ENCODE measurements at regions not wholly inside any gene's neighbourhood (a gene's known extent, or its start where the extent isn't known, plus 50 kb on each side); places are given as distances from the start of the nearest gene placed in this dataset.

GRCh38 chr18:71798986-71799673 is 745.0 kb downstream of the CBLN2 start:
- no peaks in the 10 kb centered on the region for H3K27me3 Mint-ChIP-seq (ENCODE audit: unreplicated experiment)

GRCh38 chr18:71797554-71797953 is 746.6 kb downstream of the CBLN2 start:
- Mint-ChIP-seq H3K36me3 (ENCODE audit: low read depth, unreplicated experiment) (no peaks in the 10 kb centered on the region), H3K27ac (ENCODE audit: unreplicated experiment) (no peak overlapping the region), H3K27me3 (ENCODE audit: unreplicated experiment) (no peaks in the 10 kb centered on the region), H3K4me3 (ENCODE audit: unreplicated experiment) (no peak overlapping the region), H3K4me1 (ENCODE audit: unreplicated experiment) (no peaks in the 10 kb centered on the region), H3K9me3 (ENCODE audit: unreplicated experiment) (peaks cover 21% of the 10 kb centered on the region)
- DNase-seq (ENCODE audit: low spot score) = no peak
- no peak for TF ChIP-seq CTCF (IDR thresholded peaks at IDR 0.05; ENCODE audit: unreplicated experiment)

More at GRCh38 chr18:71798986-71799673, 745.0 kb downstream of the CBLN2 start:
- H3K4me1 Mint-ChIP-seq (ENCODE audit: unreplicated experiment) = no peaks in the 10 kb centered on the region
- DNase-seq (ENCODE audit: low spot score) = no peak
- H3K4me3 Mint-ChIP-seq (ENCODE audit: unreplicated experiment) = no peak overlapping the region
- no peaks in the 10 kb centered on the region for H3K36me3 Mint-ChIP-seq (ENCODE audit: low read depth, unreplicated experiment)
- TF ChIP-seq CTCF (IDR thresholded peaks at IDR 0.05; ENCODE audit: unreplicated experiment) = no peak
- H3K9me3 Mint-ChIP-seq (ENCODE audit: unreplicated experiment) = peaks cover 27% of the 10 kb centered on the region
- no peak overlapping the region for H3K27ac Mint-ChIP-seq (ENCODE audit: unreplicated experiment)

GRCh38 chr18:71784777-71785176 is 759.4 kb downstream of the CBLN2 start:
- no peak overlapping the region for H3K27ac Mint-ChIP-seq (ENCODE audit: unreplicated experiment)
- H3K4me1 Mint-ChIP-seq (ENCODE audit: unreplicated experiment) = no peaks in the 10 kb centered on the region
- no peaks in the 10 kb centered on the region for H3K36me3 Mint-ChIP-seq (ENCODE audit: low read depth, unreplicated experiment)
- no peak for TF ChIP-seq CTCF (IDR thresholded peaks at IDR 0.05; ENCODE audit: unreplicated experiment)
- peaks cover 5% of the 10 kb centered on the region for H3K9me3 Mint-ChIP-seq (ENCODE audit: unreplicated experiment)
- H3K4me3 Mint-ChIP-seq (ENCODE audit: unreplicated experiment) = no peak overlapping the region
- DNase-seq (ENCODE audit: low spot score) = no peak
- H3K27me3 Mint-ChIP-seq (ENCODE audit: unreplicated experiment) = no peaks in the 10 kb centered on the region

GRCh38 chr18:71760541-71760940 is 783.6 kb downstream of the CBLN2 start:
- H3K4me3 Mint-ChIP-seq (ENCODE audit: unreplicated experiment) = no peak overlapping the region
- H3K9me3 Mint-ChIP-seq (ENCODE audit: unreplicated experiment) = peaks cover 23% of the 10 kb centered on the region
- no peaks in the 10 kb centered on the region for H3K4me1 Mint-ChIP-seq (ENCODE audit: unreplicated experiment)
- no peaks in the 10 kb centered on the region for H3K36me3 Mint-ChIP-seq (ENCODE audit: low read depth, unreplicated experiment)
- TF ChIP-seq CTCF (IDR thresholded peaks at IDR 0.05; ENCODE audit: unreplicated experiment) = no peak
- no peak overlapping the region for H3K27ac Mint-ChIP-seq (ENCODE audit: unreplicated experiment)
- peaks cover 1% of the 10 kb centered on the region for H3K27me3 Mint-ChIP-seq (ENCODE audit: unreplicated experiment)
- DNase-seq (ENCODE audit: low spot score) = no peak

- H3K27me3 Mint-ChIP-seq (ENCODE audit: unreplicated experiment) = peaks cover 2% of the 10 kb centered on the region
- H3K4me3 Mint-ChIP-seq (ENCODE audit: unreplicated experiment) = no peak overlapping the region
- no peak for TF ChIP-seq CTCF (IDR thresholded peaks at IDR 0.05; ENCODE audit: unreplicated experiment)
- DNase-seq (ENCODE audit: low spot score) = no peak
- no peaks in the 10 kb centered on the region for H3K36me3 Mint-ChIP-seq (ENCODE audit: low read depth, unreplicated experiment)
- H3K4me1 Mint-ChIP-seq (ENCODE audit: unreplicated experiment) = no peaks in the 10 kb centered on the region
- H3K9me3 Mint-ChIP-seq (ENCODE audit: unreplicated experiment) = peaks cover 12% of the 10 kb centered on the region
- no peak overlapping the region for H3K27ac Mint-ChIP-seq (ENCODE audit: unreplicated experiment)
These were observed 789.9 kb downstream of the CBLN2 start for GRCh38 chr18:71754246-71754645.

Measured in endothelial cell (in vitro differentiated cells).